A673 (cell line): ENCODE measurements at regions not wholly inside any gene's neighbourhood (a gene's known extent, or its start where the extent isn't known, plus 50 kb on each side); places are given as distances from the start of the nearest gene placed in this dataset.

Experiments used
- EZH2 ChIP-seq: fragments of 200-600 bp; sonication (generic); IDR thresholded peaks from 2 replicates; pipeline ENCODE4 v1.6.1; 2017; ENCODE audit warnings: borderline replicate concordance, low read depth, mild to moderate bottlenecking, mixed read lengths, antibody characterized with exemption, low read length; ENCODE audit not compliant: poor library complexity, severe bottlenecking
- TF ChIP-seq, protein P1 (sequence below): fragments of 300-800, 200-600 bp; sonication (generic); conservative IDR thresholded peaks from 2 replicates; pipeline ENCODE4 v1.5.1; 2017; ENCODE audit warnings: low read depth, mild to moderate bottlenecking, antibody characterized with exemption, low read length, moderate library complexity, mixed read lengths

DNA sequence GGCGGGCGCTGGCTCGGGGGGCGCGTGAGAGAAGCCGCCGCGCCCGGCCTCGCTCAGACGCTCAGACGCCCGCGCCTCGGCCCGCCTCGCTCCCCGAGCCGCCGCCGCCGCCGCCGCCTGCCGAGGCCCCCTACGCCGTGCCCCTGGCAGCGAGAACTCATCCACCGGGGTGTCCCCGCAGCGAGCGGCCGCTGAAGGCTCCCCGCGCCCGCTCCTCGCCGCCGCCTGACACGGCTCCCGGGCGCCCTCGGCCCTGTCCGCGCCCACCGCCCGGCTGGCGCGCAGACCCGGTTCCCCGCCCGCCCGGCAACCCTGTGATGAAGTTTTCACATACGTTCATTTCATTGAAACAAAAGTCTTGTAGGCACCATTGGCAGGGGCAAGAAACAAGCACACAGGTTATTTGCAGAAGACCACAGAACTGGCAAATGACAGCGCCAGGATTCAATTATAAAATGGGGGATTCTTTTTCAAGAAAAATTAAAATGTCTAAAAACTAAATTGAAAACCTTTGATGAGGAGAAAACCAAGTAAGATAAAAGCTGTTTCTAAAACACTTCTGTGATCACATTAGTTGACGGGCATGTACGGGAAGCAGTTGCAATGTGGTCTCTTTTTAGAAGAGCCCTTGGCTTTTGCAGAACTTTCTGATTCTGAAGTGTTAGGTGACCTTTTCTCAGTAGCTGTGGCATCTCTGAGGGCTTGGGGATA is 50.5 kb upstream of the TUBA3D start:
- TF ChIP-seq, protein P1, sequence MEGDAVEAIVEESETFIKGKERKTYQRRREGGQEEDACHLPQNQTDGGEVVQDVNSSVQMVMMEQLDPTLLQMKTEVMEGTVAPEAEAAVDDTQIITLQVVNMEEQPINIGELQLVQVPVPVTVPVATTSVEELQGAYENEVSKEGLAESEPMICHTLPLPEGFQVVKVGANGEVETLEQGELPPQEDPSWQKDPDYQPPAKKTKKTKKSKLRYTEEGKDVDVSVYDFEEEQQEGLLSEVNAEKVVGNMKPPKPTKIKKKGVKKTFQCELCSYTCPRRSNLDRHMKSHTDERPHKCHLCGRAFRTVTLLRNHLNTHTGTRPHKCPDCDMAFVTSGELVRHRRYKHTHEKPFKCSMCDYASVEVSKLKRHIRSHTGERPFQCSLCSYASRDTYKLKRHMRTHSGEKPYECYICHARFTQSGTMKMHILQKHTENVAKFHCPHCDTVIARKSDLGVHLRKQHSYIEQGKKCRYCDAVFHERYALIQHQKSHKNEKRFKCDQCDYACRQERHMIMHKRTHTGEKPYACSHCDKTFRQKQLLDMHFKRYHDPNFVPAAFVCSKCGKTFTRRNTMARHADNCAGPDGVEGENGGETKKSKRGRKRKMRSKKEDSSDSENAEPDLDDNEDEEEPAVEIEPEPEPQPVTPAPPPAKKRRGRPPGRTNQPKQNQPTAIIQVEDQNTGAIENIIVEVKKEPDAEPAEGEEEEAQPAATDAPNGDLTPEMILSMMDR, result no peak
- peak; percentile 86 for TF ChIP-seq EZH2
